ENCODE measurements at regions not wholly inside any gene's neighbourhood (a gene's known extent, or its start where the extent isn't known, plus 50 kb on each side); places are given as distances from the start of the nearest gene placed in this dataset.
"Not testable (repeated sequence)": the region's sequence is repeated elsewhere in the genome, so short reads cannot be mapped to it uniquely, and the experiment has no call there.

GRCh38 chr9:138206108-138206507 lies 328.5 kb downstream of the CACNA1B start:
- not testable (repeated sequence) for TF ChIP-seq EP300 (IDR thresholded peaks at IDR 0.05); POLR2A (IDR thresholded peaks at IDR 0.05; ENCODE audit: low read depth); CTCF (IDR thresholded peaks at IDR 0.05); POLR2AphosphoS5 (IDR thresholded peaks at IDR 0.05)

Data from esophagus muscularis mucosa (tissue), 4 donors.